IgD-negative memory B cell (primary cell): ENCODE measurements at regions not wholly inside any gene's neighbourhood (a gene's known extent, or its start where the extent isn't known, plus 50 kb on each side); places are given as distances from the start of the nearest gene placed in this dataset.

Source experiments
- H3K27ac Mint-ChIP-seq, 3 donors: one replicate each; pipeline ENCODE4 v1.8.0; 2020 to 2022; ENCODE audit warnings: mild to moderate bottlenecking in 3 of 3, mixed read lengths in 3 of 3, moderate library complexity in 1 of 3
- H3K27me3 Mint-ChIP-seq: one replicate; pipeline ENCODE4 v1.8.0; 2021; ENCODE audit warnings: mixed read lengths
- H3K36me3 Mint-ChIP-seq: one replicate; pipeline ENCODE4 v1.8.0; 2020; ENCODE audit warnings: mild to moderate bottlenecking, mixed read lengths
- H3K4me1 Mint-ChIP-seq, 3 donors: one replicate each; pipeline ENCODE4 v1.8.0; 2020 to 2022; ENCODE audit warnings: mixed read lengths in 3 of 3, mild to moderate bottlenecking in 1 of 3
- H3K4me3 Mint-ChIP-seq, 4 donors: one replicate each; pipeline ENCODE4 v1.8.0; 2020 to 2022; ENCODE audit warnings: mild to moderate bottlenecking in 4 of 4, mixed read lengths in 4 of 4, moderate library complexity in 3 of 4
- H3K9me3 Mint-ChIP-seq, 3 donors: one replicate each; pipeline ENCODE4 v1.8.0; 2020 to 2021; ENCODE audit warnings: mixed read lengths in 3 of 3, mild to moderate bottlenecking in 1 of 3

GRCh38 chr7:21159506-21159905 is 268.4 kb upstream of the SP4 start:
- H3K36me3 Mint-ChIP-seq = no peaks in the 10 kb centered on the region

GRCh38 chr7:21160401-21160800 is 267.5 kb upstream of the SP4 start:
- Mint-ChIP-seq H3K4me3 (no peak overlapping the region), H3K9me3 (peaks cover 0 to 7% (median 7%) of the 10 kb centered on the region in 3 donors), H3K4me1 (no peaks in the 10 kb centered on the region), H3K27me3 (peaks cover 6% of the 10 kb centered on the region), H3K36me3 (no peaks in the 10 kb centered on the region), H3K27ac (no peak overlapping the region)

More at GRCh38 chr7:21159506-21159905, 268.4 kb upstream of the SP4 start:
- no peaks in the 10 kb centered on the region for H3K4me1 Mint-ChIP-seq
- no peak overlapping the region for H3K4me3 Mint-ChIP-seq
- H3K27ac Mint-ChIP-seq = no peak overlapping the region
- H3K27me3 Mint-ChIP-seq = peaks cover 1% of the 10 kb centered on the region
- H3K9me3 Mint-ChIP-seq = peaks cover 0 to 2% (median under 1%) of the 10 kb centered on the region in 3 donors

GRCh38 chr7:21167942-21168341 is 259.9 kb upstream of the SP4 start:
- H3K4me3 Mint-ChIP-seq = no peak overlapping the region

GRCh38 chr7:21169667-21170580 is 258.0 kb upstream of the SP4 start:
- Mint-ChIP-seq H3K36me3 (no peaks in the 10 kb centered on the region), H3K9me3 (peaks cover 2 to 5% (median 3%) of the 10 kb centered on the region in 3 donors), H3K4me3 (no peak overlapping the region), H3K4me1 (peaks cover 0 to 4% (median 1%) of the 10 kb centered on the region in 3 donors), H3K27ac (no peak overlapping the region), H3K27me3 (peaks cover 33% of the 10 kb centered on the region)

More at GRCh38 chr7:21167942-21168341, 259.9 kb upstream of the SP4 start:
- no peak overlapping the region for H3K27ac Mint-ChIP-seq
- H3K27me3 Mint-ChIP-seq = peaks cover 33% of the 10 kb centered on the region
- H3K36me3 Mint-ChIP-seq = no peaks in the 10 kb centered on the region
- H3K4me1 Mint-ChIP-seq = peaks cover 0 to 4% (median 1%) of the 10 kb centered on the region in 3 donors
- peaks cover 2 to 9% (median 5%) of the 10 kb centered on the region in 3 donors for H3K9me3 Mint-ChIP-seq

- Mint-ChIP-seq H3K27ac (no peak overlapping the region), H3K4me3 (no peak overlapping the region), H3K4me1 (peaks cover 0 to 4% (median 1%) of the 10 kb centered on the region in 3 donors), H3K36me3 (no peaks in the 10 kb centered on the region), H3K27me3 (peaks cover 22% of the 10 kb centered on the region), H3K9me3 (peaks cover 0 to 3% (median 0%) of the 10 kb centered on the region in 3 donors)
These were observed 255.1 kb upstream of the SP4 start for GRCh38 chr7:21172800-21173199.

DNA sequence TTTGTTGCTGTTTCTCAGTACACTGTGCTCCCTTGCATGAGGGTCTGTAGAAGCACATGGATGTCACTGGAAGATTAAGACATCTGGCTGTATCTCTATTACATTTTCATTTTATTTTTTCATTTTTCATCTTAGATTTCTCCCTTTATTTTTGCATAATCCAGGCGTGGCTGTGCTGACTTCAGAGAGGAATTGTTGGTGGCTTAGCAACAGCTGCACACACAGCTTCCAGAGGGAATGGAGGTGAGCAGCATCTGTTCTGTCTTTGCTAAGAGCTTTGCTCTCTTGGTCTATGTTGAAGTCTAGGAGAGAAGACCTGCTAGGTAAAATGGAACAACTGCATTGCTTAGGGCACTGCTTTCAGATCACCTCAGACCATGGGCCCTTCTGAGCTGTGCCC is 254.4 kb upstream of the SP4 start:
- H3K4me3 Mint-ChIP-seq = no peak overlapping the region
- H3K36me3 Mint-ChIP-seq = no peaks in the 10 kb centered on the region
- H3K27ac Mint-ChIP-seq = no peak overlapping the region
- peaks cover 17% of the 10 kb centered on the region for H3K27me3 Mint-ChIP-seq
- H3K9me3 Mint-ChIP-seq = peaks cover 0 to 3% (median 2%) of the 10 kb centered on the region in 3 donors
- H3K4me1 Mint-ChIP-seq = peaks cover 0 to 4% (median 1%) of the 10 kb centered on the region in 3 donors

GRCh38 chr7:21175714-21176113 is 252.2 kb upstream of the SP4 start:
- Mint-ChIP-seq H3K4me1 (no peaks in the 10 kb centered on the region), H3K9me3 (peaks cover 0 to 5% (median 0%) of the 10 kb centered on the region in 3 donors), H3K36me3 (no peaks in the 10 kb centered on the region), H3K4me3 (no peak overlapping the region), H3K27me3 (peaks cover 8% of the 10 kb centered on the region), H3K27ac (no peak overlapping the region)

GRCh38 chr7:21184942-21185652 is 242.8 kb upstream of the SP4 start:
- no peak overlapping the region for H3K27ac Mint-ChIP-seq
- H3K4me1 Mint-ChIP-seq = peaks cover 0 to 4% (median 0%) of the 10 kb centered on the region in 3 donors
- H3K27me3 Mint-ChIP-seq = peaks cover 1% of the 10 kb centered on the region
- H3K9me3 Mint-ChIP-seq = peaks cover 0 to 2% (median 0%) of the 10 kb centered on the region in 3 donors
- no peak overlapping the region for H3K4me3 Mint-ChIP-seq
- H3K36me3 Mint-ChIP-seq = no peaks in the 10 kb centered on the region

DNA sequence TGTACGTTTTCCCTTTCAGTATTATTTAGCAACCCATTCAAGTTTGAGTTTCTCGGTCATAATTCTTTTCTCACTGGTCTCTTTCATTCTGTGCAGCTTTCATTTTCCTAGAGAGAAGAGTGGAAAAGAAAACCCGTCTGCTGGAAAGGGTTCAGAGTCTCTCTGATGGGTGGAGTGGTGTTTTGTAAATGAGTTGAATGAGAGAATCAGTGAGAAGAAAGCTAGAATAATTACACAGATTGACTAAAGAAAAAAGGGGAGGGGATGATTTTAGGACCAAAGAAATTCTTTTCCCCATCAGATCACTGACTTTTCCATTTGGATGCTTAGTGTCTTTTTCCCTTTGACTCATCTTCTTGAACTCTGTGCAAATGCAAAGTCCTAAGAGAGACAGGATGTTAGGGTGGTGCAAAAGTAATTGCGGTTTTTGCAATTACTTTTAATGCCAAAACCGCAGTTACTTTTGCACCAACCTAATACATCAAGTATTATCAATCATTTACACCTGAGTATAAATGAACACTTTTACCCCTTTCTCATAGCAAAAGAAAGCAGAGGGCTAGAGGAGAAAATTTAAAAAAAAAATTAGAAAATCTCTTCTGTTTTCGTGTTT is 242.1 kb upstream of the SP4 start:
- peaks cover 1% of the 10 kb centered on the region for H3K27me3 Mint-ChIP-seq
- H3K36me3 Mint-ChIP-seq = no peaks in the 10 kb centered on the region
- no peak overlapping the region for H3K27ac Mint-ChIP-seq
- H3K4me1 Mint-ChIP-seq = peaks cover 0 to 4% (median 0%) of the 10 kb centered on the region in 3 donors
- H3K4me3 Mint-ChIP-seq = no peak overlapping the region
- peaks cover 0 to 2% (median 0%) of the 10 kb centered on the region in 3 donors for H3K9me3 Mint-ChIP-seq

GRCh38 chr7:21191321-21192073 is 236.4 kb upstream of the SP4 start:
- Mint-ChIP-seq H3K27ac (no peak overlapping the region), H3K4me1 (no peaks in the 10 kb centered on the region), H3K27me3 (no peaks in the 10 kb centered on the region), H3K4me3 (no peak overlapping the region), H3K9me3 (no peaks in the 10 kb centered on the region), H3K36me3 (no peaks in the 10 kb centered on the region)

DNA sequence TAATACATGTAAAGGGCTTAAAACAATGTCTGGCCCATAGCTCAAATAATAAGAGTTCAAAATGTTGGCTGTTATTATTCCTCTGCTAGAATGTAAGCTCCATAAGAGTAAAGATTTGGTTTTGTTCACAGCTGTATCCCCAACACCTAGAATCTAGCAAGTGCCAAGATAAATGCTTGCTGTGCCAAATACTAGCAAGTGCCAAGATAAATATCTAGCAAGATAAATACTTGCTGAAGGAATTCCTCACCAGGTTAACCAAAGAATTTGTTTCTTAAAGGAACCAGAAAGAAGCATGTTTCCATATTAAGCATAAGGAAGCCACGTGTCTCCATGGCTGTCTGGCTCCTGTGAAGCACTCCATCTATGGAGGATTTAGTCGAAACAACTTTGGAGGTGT is 235.2 kb upstream of the SP4 start:
- H3K4me1 Mint-ChIP-seq = no peaks in the 10 kb centered on the region
- H3K9me3 Mint-ChIP-seq = no peaks in the 10 kb centered on the region
- no peaks in the 10 kb centered on the region for H3K36me3 Mint-ChIP-seq
- H3K4me3 Mint-ChIP-seq = no peak overlapping the region
- no peak overlapping the region for H3K27ac Mint-ChIP-seq
- peaks cover 3% of the 10 kb centered on the region for H3K27me3 Mint-ChIP-seq

DNA sequence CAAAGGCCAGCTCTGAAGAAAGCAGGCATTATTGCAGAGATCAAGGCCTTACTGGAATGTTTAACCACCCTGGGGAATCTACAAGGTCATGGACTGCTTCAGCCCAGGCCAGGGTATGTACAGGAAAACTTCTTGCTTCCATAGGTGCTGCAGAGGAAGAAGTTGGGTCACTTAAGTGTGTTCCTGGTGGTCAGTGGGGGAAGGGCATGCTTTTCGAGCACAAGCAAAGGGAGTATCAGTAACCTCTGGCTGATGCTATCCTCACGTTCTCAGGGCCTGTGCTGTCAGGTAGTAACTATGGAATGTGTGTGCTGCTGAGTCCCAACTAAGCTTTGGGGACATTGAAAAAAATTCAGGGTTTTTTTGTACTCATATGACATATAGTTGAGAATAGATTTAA is 234.0 kb upstream of the SP4 start:
- Mint-ChIP-seq H3K36me3 (no peaks in the 10 kb centered on the region), H3K4me3 (no peak overlapping the region), H3K27ac (no peak overlapping the region), H3K9me3 (no peaks in the 10 kb centered on the region), H3K27me3 (peaks cover 3% of the 10 kb centered on the region), H3K4me1 (no peaks in the 10 kb centered on the region)

- Mint-ChIP-seq H3K4me3 (no peak overlapping the region), H3K27ac (no peak overlapping the region), H3K27me3 (peaks cover 3% of the 10 kb centered on the region), H3K4me1 (no peaks in the 10 kb centered on the region), H3K9me3 (no peaks in the 10 kb centered on the region), H3K36me3 (no peaks in the 10 kb centered on the region)
These were observed 232.9 kb upstream of the SP4 start for GRCh38 chr7:21194936-21195335.

DNA sequence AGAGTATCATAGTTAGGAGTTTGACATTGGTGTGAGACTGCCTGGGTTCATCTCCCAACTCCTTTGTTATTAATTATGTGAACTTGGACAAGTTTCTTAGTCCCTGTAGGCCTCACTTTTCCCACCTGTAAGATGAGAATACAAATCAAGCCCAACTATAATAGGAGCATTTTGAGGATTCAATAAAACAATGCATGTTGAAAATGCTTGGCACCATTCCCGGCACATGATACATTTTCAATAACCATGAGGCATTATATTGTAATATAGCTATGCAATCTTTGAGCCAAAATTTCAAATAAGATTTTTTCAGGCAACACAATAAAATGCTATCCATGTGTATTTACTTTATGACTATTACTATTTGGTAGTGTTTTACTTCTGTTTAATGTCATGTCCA is 229.0 kb upstream of the SP4 start:
- H3K4me1 Mint-ChIP-seq = no peaks in the 10 kb centered on the region
- H3K4me3 Mint-ChIP-seq = no peak overlapping the region
- H3K27me3 Mint-ChIP-seq = peaks cover 3% of the 10 kb centered on the region
- H3K36me3 Mint-ChIP-seq = no peaks in the 10 kb centered on the region
- peaks cover 0 to 2% (median 0%) of the 10 kb centered on the region in 3 donors for H3K9me3 Mint-ChIP-seq
- no peak overlapping the region for H3K27ac Mint-ChIP-seq
